NCI-H1417 treated with DMSO at 0.1 percent for 48 hours (cell line): ENCODE measurements at regions not wholly inside any gene's neighbourhood (a gene's known extent, or its start where the extent isn't known, plus 50 kb on each side); places are given as distances from the start of the nearest gene placed in this dataset.
"Not testable (repeated sequence)": the region's sequence is repeated elsewhere in the genome, so short reads cannot be mapped to it uniquely, and the experiment has no call there.

ENCODE experiments used
- DNase-seq: peaks from one replicate; lab custom pipeline; 2025; lab: John Stamatoyannopoulos, UW

GRCh38 chr2:176924909-176925534 is 287.6 kb upstream of the HNRNPA3 start:
- DNase-seq = no peak

- DNase-seq = no peak
These were observed 286.1 kb upstream of the HNRNPA3 start for GRCh38 chr2:176926453-176926852.

GRCh38 chr2:176929387-176929786 is 283.2 kb upstream of the HNRNPA3 start:
- DNase-seq = not testable (repeated sequence)

- DNase-seq = no peak
These were observed 280.7 kb upstream of the HNRNPA3 start for GRCh38 chr2:176931588-176932563.

GRCh38 chr2:176934131-176934530 is 278.5 kb upstream of the HNRNPA3 start:
- DNase-seq = no peak

GRCh38 chr2:176934869-176935415 is 277.7 kb upstream of the HNRNPA3 start:
- DNase-seq = no peak

GRCh38 chr2:176935543-176936102 is 277.0 kb upstream of the HNRNPA3 start:
- DNase-seq = no peak

GRCh38 chr2:176936410-176936809 is 276.2 kb upstream of the HNRNPA3 start:
- DNase-seq = no peak

DNA sequence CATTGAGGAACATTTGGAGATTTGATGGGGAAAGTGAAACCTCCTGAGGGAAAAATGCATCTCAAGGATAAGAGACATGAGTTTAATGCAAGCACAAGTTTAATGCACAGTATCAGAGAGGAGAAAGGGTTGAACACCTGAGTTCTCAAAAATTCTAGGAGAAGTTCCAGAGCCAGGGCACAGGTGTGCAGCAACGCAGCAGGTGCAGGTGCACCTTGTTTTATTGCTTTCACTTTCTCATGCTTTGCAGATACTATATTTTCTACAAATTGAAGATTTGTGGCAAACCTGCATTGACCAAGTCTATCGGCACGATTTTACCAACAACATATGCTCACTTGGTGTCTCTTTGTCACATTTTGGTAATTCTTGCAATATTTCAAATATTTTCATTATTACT is 267.6 kb upstream of the HNRNPA3 start:
- DNase-seq = no peak

- no peak for DNase-seq
These were observed 264.8 kb upstream of the HNRNPA3 start for GRCh38 chr2:176947754-176948153.

- not testable (repeated sequence) for DNase-seq
These were observed 261.4 kb upstream of the HNRNPA3 start for GRCh38 chr2:176951218-176951617.

GRCh38 chr2:176956791-176957190 is 255.8 kb upstream of the HNRNPA3 start:
- DNase-seq = no peak

GRCh38 chr2:176959614-176960013 is 253.0 kb upstream of the HNRNPA3 start:
- DNase-seq = no peak

DNA sequence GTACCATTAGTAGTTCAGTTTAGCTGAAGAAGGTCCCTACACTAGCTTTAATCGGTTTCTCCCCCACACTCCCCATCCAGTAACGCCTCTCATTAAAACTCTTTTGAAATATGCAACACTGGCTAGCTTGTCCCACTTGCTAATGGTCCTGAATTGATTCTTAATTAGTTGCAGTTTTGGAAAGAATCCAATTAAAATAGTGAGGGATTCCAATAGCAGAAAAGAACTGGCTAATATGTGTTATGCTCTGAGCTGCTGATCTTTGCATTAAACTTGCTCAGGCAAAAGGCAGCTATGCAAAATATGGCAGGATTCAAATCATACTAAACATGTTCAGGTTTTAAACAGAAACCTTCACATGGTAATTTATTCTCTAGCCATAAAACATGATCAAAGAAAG is 252.5 kb upstream of the HNRNPA3 start:
- no peak for DNase-seq

DNA sequence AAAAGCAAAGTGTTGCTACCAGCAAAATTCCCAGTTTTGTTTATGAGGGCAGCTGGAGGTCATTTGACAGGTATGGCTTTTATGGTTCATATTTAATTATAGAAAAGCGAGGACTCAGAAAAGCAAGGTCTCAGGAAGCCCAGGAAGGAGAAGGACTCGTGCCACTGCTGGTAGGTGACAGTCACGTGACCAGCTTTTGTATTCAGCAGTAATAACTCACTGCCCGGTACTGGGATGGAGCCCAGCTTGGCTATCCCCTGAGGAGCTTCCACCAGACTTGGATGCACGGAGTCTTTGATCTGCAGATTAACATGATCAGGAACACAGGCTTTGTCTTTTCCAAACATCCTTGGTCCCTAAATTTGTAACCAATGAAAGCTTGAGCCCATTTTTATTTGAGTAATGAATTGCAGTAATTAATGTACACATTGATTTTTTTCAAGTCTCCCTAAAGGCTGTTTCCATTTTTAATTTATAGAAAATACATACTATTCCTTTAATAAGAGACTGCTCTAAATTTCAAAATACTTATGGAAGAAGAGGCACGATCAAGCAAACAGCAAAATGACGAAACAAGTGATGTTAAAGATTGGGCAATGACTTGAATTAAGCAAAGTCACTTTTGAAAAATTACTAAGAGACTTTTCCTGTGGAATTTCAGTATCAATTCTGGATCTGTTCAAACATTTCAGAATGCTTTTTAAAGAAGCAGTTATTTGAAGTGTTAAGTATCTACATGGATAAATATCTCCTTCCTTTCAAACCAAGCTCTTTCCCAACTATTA is 251.7 kb upstream of the HNRNPA3 start:
- DNase-seq = no peak

GRCh38 chr2:176961775-176962619 is 250.6 kb upstream of the HNRNPA3 start:
- no peak for DNase-seq

- no peak for DNase-seq
These were observed 248.9 kb upstream of the HNRNPA3 start for GRCh38 chr2:176963568-176964287.

DNA sequence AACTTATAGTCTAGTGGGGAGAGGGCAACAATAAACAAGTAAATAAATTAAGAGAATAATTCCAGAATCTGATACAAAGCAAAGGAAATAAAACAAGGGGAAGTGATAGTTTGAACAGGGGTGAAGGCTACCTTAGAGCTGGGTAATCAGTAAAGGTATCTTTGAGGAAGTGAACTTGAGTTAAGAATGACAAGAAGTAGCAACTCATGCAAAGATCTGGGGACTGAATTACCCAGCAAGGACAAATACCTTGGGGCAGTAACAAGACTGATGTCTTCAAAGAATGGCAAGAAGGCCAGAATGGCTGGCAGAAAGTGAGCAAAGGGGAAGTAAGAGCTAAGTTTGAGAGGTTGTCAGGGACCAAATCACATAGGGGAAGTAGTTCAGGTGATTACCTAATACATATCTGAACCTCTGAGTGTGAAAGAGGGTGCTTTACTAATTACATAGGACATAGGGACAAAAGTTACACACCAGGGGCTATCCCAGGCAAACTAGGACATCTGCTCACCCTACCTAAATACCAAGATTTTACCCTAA is 244.6 kb upstream of the HNRNPA3 start:
- DNase-seq = no peak

GRCh38 chr2:176969642-176970359 is 242.8 kb upstream of the HNRNPA3 start:
- no peak for DNase-seq
